NOMO-1 (cell line): ENCODE measurements at regions not wholly inside any gene's neighbourhood (a gene's known extent, or its start where the extent isn't known, plus 50 kb on each side); places are given as distances from the start of the nearest gene placed in this dataset.

Experiments
- DNase-seq, 2 experiments: peaks; one replicate each; lab custom pipeline; 2025; ENCODE audit not compliant: unreplicated experiment in 2 of 2; lab: John Stamatoyannopoulos, UW

- DNase-seq = peak; percentile 19 to 88
Measured at GRCh38 chr13:48181482-48182145, 51.4 kb upstream of the ITM2B start.

GRCh38 chr13:48178126-48178525 is 54.9 kb upstream of the ITM2B start:
- DNase-seq = no peak

GRCh38 chr13:48176781-48177180 is 56.2 kb upstream of the ITM2B start:
- no peak for DNase-seq

- no peak for DNase-seq
Measured at GRCh38 chr13:48175185-48175584, 57.8 kb upstream of the ITM2B start.

- DNase-seq = no peak
Measured at GRCh38 chr13:48167866-48168265, 65.1 kb upstream of the ITM2B start.

- no peak for DNase-seq
Measured at GRCh38 chr13:48165727-48166126, 67.3 kb upstream of the ITM2B start.

GRCh38 chr13:48165063-48165462 is 67.9 kb upstream of the ITM2B start:
- no peak for DNase-seq

- DNase-seq = no peak
Measured at GRCh38 chr13:48163061-48163460, 68.2 kb upstream of the MED4 start.

- peak in 1 of 2 experiments; percentile 64 for DNase-seq
Measured at GRCh38 chr13:48162217-48162616, 67.3 kb upstream of the MED4 start.

- DNase-seq = peak; percentile 66 to 73
Measured at GRCh38 chr13:48161530-48162179, 66.8 kb upstream of the MED4 start.

GRCh38 chr13:48160606-48161278 is 65.8 kb upstream of the MED4 start:
- DNase-seq = peak in 1 of 2 experiments; percentile 7

GRCh38 chr13:48159826-48160225 is 64.9 kb upstream of the MED4 start:
- no peak for DNase-seq

GRCh38 chr13:48159401-48159800 is 64.5 kb upstream of the MED4 start:
- DNase-seq = no peak

GRCh38 chr13:48158915-48159314 is 64.0 kb upstream of the MED4 start:
- peak; percentile 35 to 52 for DNase-seq

GRCh38 chr13:48158290-48158689 is 63.4 kb upstream of the MED4 start:
- DNase-seq = no peak

- DNase-seq = no peak
Measured at GRCh38 chr13:48156466-48156865, 61.6 kb upstream of the MED4 start.

- DNase-seq = peak; percentile 67 to 95
Measured at GRCh38 chr13:48155848-48156247, 60.9 kb upstream of the MED4 start.

GRCh38 chr13:48154671-48155070 is 59.8 kb upstream of the MED4 start:
- no peak for DNase-seq

GRCh38 chr13:48153186-48153585 is 58.3 kb upstream of the MED4 start:
- no peak for DNase-seq

- peak in 1 of 2 experiments; percentile 21 for DNase-seq
Measured at GRCh38 chr13:48151363-48152161, 56.7 kb upstream of the MED4 start.

- DNase-seq = no peak
Measured at GRCh38 chr13:48148454-48148853, 53.5 kb upstream of the MED4 start.
